ENCODE measurements at regions not wholly inside any gene's neighbourhood (a gene's known extent, or its start where the extent isn't known, plus 50 kb on each side); places are given as distances from the start of the nearest gene placed in this dataset.

- in situ Hi-C loops (cut with MboI; ENCODE audit: low sequenced_read_pairs), result no loop called here
Measured at GRCh38 chrX:5829469-5829868, 399.2 kb downstream of the NLGN4X start.

GRCh38 chrX:5829060-5829459, 399.6 kb downstream of the NLGN4X start:
- in situ Hi-C loops (cut with MboI; ENCODE audit: low sequenced_read_pairs), result no loop called here

- in situ Hi-C loops (cut with MboI; ENCODE audit: low sequenced_read_pairs), result no loop called here
Measured at GRCh38 chrX:5823903-5824302, 404.8 kb downstream of the NLGN4X start.

- in situ Hi-C loops (cut with MboI; ENCODE audit: low sequenced_read_pairs), result no loop called here
Measured at GRCh38 chrX:5810636-5811035, 418.0 kb downstream of the NLGN4X start.

- in situ Hi-C loops (cut with MboI; ENCODE audit: low sequenced_read_pairs), result no loop called here
Measured at GRCh38 chrX:5807181-5807580, 421.5 kb downstream of the NLGN4X start.

GRCh38 chrX:5802391-5802790, 426.3 kb downstream of the NLGN4X start:
- in situ Hi-C loops (cut with MboI; ENCODE audit: low sequenced_read_pairs), result no loop called here

- in situ Hi-C loops (cut with MboI; ENCODE audit: low sequenced_read_pairs), result no loop called here
Measured at GRCh38 chrX:5791721-5792120, 436.9 kb downstream of the NLGN4X start.

- in situ Hi-C loops (cut with MboI; ENCODE audit: low sequenced_read_pairs), result no loop called here
Measured at GRCh38 chrX:5788910-5789309, 439.8 kb downstream of the NLGN4X start.

GRCh38 chrX:5780821-5781220, 447.8 kb downstream of the NLGN4X start:
- in situ Hi-C loops (cut with MboI; ENCODE audit: low sequenced_read_pairs), result no loop called here

- in situ Hi-C loops (cut with MboI; ENCODE audit: low sequenced_read_pairs), result no loop called here
Measured at GRCh38 chrX:5775846-5776430, 452.7 kb downstream of the NLGN4X start.

- in situ Hi-C loops (cut with MboI; ENCODE audit: low sequenced_read_pairs), result no loop called here
Measured at GRCh38 chrX:5774446-5774845, 454.2 kb downstream of the NLGN4X start.

- in situ Hi-C loops (cut with MboI; ENCODE audit: low sequenced_read_pairs), result no loop called here
Measured at GRCh38 chrX:5771441-5771840, 457.2 kb downstream of the NLGN4X start.

GRCh38 chrX:5756616-5757015, 472.1 kb downstream of the NLGN4X start:
- in situ Hi-C loops (cut with MboI; ENCODE audit: low sequenced_read_pairs), result no loop called here

GRCh38 chrX:5753291-5753690, 475.4 kb downstream of the NLGN4X start:
- in situ Hi-C loops (cut with MboI; ENCODE audit: low sequenced_read_pairs), result no loop called here

GRCh38 chrX:5752831-5753230, 475.8 kb downstream of the NLGN4X start:
- in situ Hi-C loops (cut with MboI; ENCODE audit: low sequenced_read_pairs), result no loop called here

GRCh38 chrX:5748586-5749150, 480.0 kb downstream of the NLGN4X start:
- in situ Hi-C loops (cut with MboI; ENCODE audit: low sequenced_read_pairs), result no loop called here

GRCh38 chrX:5746231-5746630, 482.4 kb downstream of the NLGN4X start:
- in situ Hi-C loops (cut with MboI; ENCODE audit: low sequenced_read_pairs), result no loop called here

- in situ Hi-C loops (cut with MboI; ENCODE audit: low sequenced_read_pairs), result no loop called here
Measured at GRCh38 chrX:5733501-5733900, 495.2 kb downstream of the NLGN4X start.

- in situ Hi-C loops (cut with MboI; ENCODE audit: low sequenced_read_pairs), result no loop called here
Measured at GRCh38 chrX:5730556-5730955, 498.1 kb downstream of the NLGN4X start.

- in situ Hi-C loops (cut with MboI; ENCODE audit: low sequenced_read_pairs), result no loop called here
Measured at GRCh38 chrX:5726224-5726623, 502.4 kb downstream of the NLGN4X start.

- in situ Hi-C loops (cut with MboI; ENCODE audit: low sequenced_read_pairs), result no loop called here
Measured at GRCh38 chrX:5724123-5724522, 504.5 kb downstream of the NLGN4X start.

GRCh38 chrX:5718651-5719050, 510.0 kb downstream of the NLGN4X start:
- in situ Hi-C loops (cut with MboI; ENCODE audit: low sequenced_read_pairs), result no loop called here

GRCh38 chrX:5716666-5717065, 512.0 kb downstream of the NLGN4X start:
- in situ Hi-C loops (cut with MboI; ENCODE audit: low sequenced_read_pairs), result no loop called here

Data from HL-60/S4 (cell line).